ENCODE measurements at regions not wholly inside any gene's neighbourhood (a gene's known extent, or its start where the extent isn't known, plus 50 kb on each side); places are given as distances from the start of the nearest gene placed in this dataset.

- H3K4me3 ChIP-seq (ENCODE audit: insufficient read length, low read depth) = no peak overlapping the region
- no peak for DNase-seq (ENCODE audit: low read depth, low spot score)
- H3K9me3 ChIP-seq (ENCODE audit: insufficient read depth, low read length) = no peaks in the 10 kb centered on the region
- H3K27me3 ChIP-seq (ENCODE audit: insufficient read depth, insufficient read length) = no peaks in the 10 kb centered on the region
- H3K9ac ChIP-seq (ENCODE audit: insufficient read length, low read depth) = no peak overlapping the region
- TF ChIP-seq SUZ12 (IDR thresholded peaks at IDR 0.05; ENCODE audit: extremely low read depth, insufficient read depth, insufficient read length) (no peak), ZNF274 (IDR thresholded peaks at IDR 0.05; ENCODE audit: low read depth, low read length) (no peak), YY1 (IDR thresholded peaks at IDR 0.05; ENCODE audit: insufficient read depth, insufficient read length) (no peak)
- no peaks in the 10 kb centered on the region for H3K4me1 ChIP-seq (ENCODE audit: insufficient read depth, insufficient read length)
- no peaks in the 10 kb centered on the region for H3K36me3 ChIP-seq (ENCODE audit: insufficient read depth, insufficient read length, low read length)
Observed at GRCh38 chr13:40182591-40182990, 483.9 kb downstream of the FOXO1 start.

GRCh38 chr13:40185414-40185813 is 481.0 kb downstream of the FOXO1 start:
- TF ChIP-seq ZNF274 (IDR thresholded peaks at IDR 0.05; ENCODE audit: low read depth, low read length) (no peak), YY1 (IDR thresholded peaks at IDR 0.05; ENCODE audit: insufficient read depth, insufficient read length) (no peak), SUZ12 (IDR thresholded peaks at IDR 0.05; ENCODE audit: extremely low read depth, insufficient read depth, insufficient read length) (no peak)
- H3K27me3 ChIP-seq (ENCODE audit: insufficient read depth, insufficient read length) = no peaks in the 10 kb centered on the region
- H3K4me1 ChIP-seq (ENCODE audit: insufficient read depth, insufficient read length) = no peaks in the 10 kb centered on the region
- no peaks in the 10 kb centered on the region for H3K9me3 ChIP-seq (ENCODE audit: insufficient read depth, low read length)
- no peaks in the 10 kb centered on the region for H3K36me3 ChIP-seq (ENCODE audit: insufficient read depth, insufficient read length, low read length)
- no peak for DNase-seq (ENCODE audit: low read depth, low spot score)
- H3K9ac ChIP-seq (ENCODE audit: insufficient read length, low read depth) = no peak overlapping the region
- no peak overlapping the region for H3K4me3 ChIP-seq (ENCODE audit: insufficient read length, low read depth)

- TF ChIP-seq YY1 (IDR thresholded peaks at IDR 0.05; ENCODE audit: insufficient read depth, insufficient read length) (no peak), SUZ12 (IDR thresholded peaks at IDR 0.05; ENCODE audit: extremely low read depth, insufficient read depth, insufficient read length) (no peak), ZNF274 (IDR thresholded peaks at IDR 0.05; ENCODE audit: low read depth, low read length) (no peak)
- Histone ChIP-seq H3K4me3 (ENCODE audit: insufficient read length, low read depth) (no peak overlapping the region), H3K4me1 (ENCODE audit: insufficient read depth, insufficient read length) (no peaks in the 10 kb centered on the region), H3K9ac (ENCODE audit: insufficient read length, low read depth) (no peak overlapping the region), H3K27me3 (ENCODE audit: insufficient read depth, insufficient read length) (no peaks in the 10 kb centered on the region), H3K9me3 (ENCODE audit: insufficient read depth, low read length) (no peaks in the 10 kb centered on the region), H3K36me3 (ENCODE audit: insufficient read depth, insufficient read length, low read length) (no peaks in the 10 kb centered on the region)
- DNase-seq (ENCODE audit: low read depth, low spot score) = no peak
Observed at GRCh38 chr13:40186041-40186440, 480.4 kb downstream of the FOXO1 start.

- Histone ChIP-seq H3K27me3 (ENCODE audit: insufficient read depth, insufficient read length) (no peaks in the 10 kb centered on the region), H3K4me3 (ENCODE audit: insufficient read length, low read depth) (no peak overlapping the region), H3K4me1 (ENCODE audit: insufficient read depth, insufficient read length) (no peaks in the 10 kb centered on the region), H3K36me3 (ENCODE audit: insufficient read depth, insufficient read length, low read length) (no peaks in the 10 kb centered on the region), H3K9ac (ENCODE audit: insufficient read length, low read depth) (no peak overlapping the region), H3K9me3 (ENCODE audit: insufficient read depth, low read length) (no peaks in the 10 kb centered on the region)
- TF ChIP-seq ZNF274 (IDR thresholded peaks at IDR 0.05; ENCODE audit: low read depth, low read length) = no peak
- TF ChIP-seq YY1 (IDR thresholded peaks at IDR 0.05; ENCODE audit: insufficient read depth, insufficient read length) = no peak
- no peak for TF ChIP-seq SUZ12 (IDR thresholded peaks at IDR 0.05; ENCODE audit: extremely low read depth, insufficient read depth, insufficient read length)
- DNase-seq (ENCODE audit: low read depth, low spot score) = no peak
Observed at GRCh38 chr13:40186626-40187323, 479.7 kb downstream of the FOXO1 start.

- no peak overlapping the region for H3K9ac ChIP-seq (ENCODE audit: insufficient read length, low read depth)
- H3K27me3 ChIP-seq (ENCODE audit: insufficient read depth, insufficient read length) = no peaks in the 10 kb centered on the region
- DNase-seq (ENCODE audit: low read depth, low spot score) = no peak
- no peaks in the 10 kb centered on the region for H3K9me3 ChIP-seq (ENCODE audit: insufficient read depth, low read length)
- no peaks in the 10 kb centered on the region for H3K36me3 ChIP-seq (ENCODE audit: insufficient read depth, insufficient read length, low read length)
- TF ChIP-seq ZNF274 (IDR thresholded peaks at IDR 0.05; ENCODE audit: low read depth, low read length) = no peak
- TF ChIP-seq YY1 (IDR thresholded peaks at IDR 0.05; ENCODE audit: insufficient read depth, insufficient read length) = no peak
- no peak for TF ChIP-seq SUZ12 (IDR thresholded peaks at IDR 0.05; ENCODE audit: extremely low read depth, insufficient read depth, insufficient read length)
- H3K4me1 ChIP-seq (ENCODE audit: insufficient read depth, insufficient read length) = no peaks in the 10 kb centered on the region
- no peak overlapping the region for H3K4me3 ChIP-seq (ENCODE audit: insufficient read length, low read depth)
Observed at GRCh38 chr13:40187324-40187795, 479.1 kb downstream of the FOXO1 start.

GRCh38 chr13:40187841-40188591 is 478.4 kb downstream of the FOXO1 start:
- TF ChIP-seq SUZ12 (IDR thresholded peaks at IDR 0.05; ENCODE audit: extremely low read depth, insufficient read depth, insufficient read length) (no peak), ZNF274 (IDR thresholded peaks at IDR 0.05; ENCODE audit: low read depth, low read length) (no peak), YY1 (IDR thresholded peaks at IDR 0.05; ENCODE audit: insufficient read depth, insufficient read length) (no peak)
- no peak for DNase-seq (ENCODE audit: low read depth, low spot score)
- no peaks in the 10 kb centered on the region for H3K36me3 ChIP-seq (ENCODE audit: insufficient read depth, insufficient read length, low read length)
- H3K4me1 ChIP-seq (ENCODE audit: insufficient read depth, insufficient read length) = no peaks in the 10 kb centered on the region
- no peak overlapping the region for H3K9ac ChIP-seq (ENCODE audit: insufficient read length, low read depth)
- no peaks in the 10 kb centered on the region for H3K27me3 ChIP-seq (ENCODE audit: insufficient read depth, insufficient read length)
- H3K4me3 ChIP-seq (ENCODE audit: insufficient read length, low read depth) = no peak overlapping the region
- no peaks in the 10 kb centered on the region for H3K9me3 ChIP-seq (ENCODE audit: insufficient read depth, low read length)

- H3K27me3 ChIP-seq (ENCODE audit: insufficient read depth, insufficient read length) = no peaks in the 10 kb centered on the region
- no peak for DNase-seq (ENCODE audit: low read depth, low spot score)
- H3K36me3 ChIP-seq (ENCODE audit: insufficient read depth, insufficient read length, low read length) = no peaks in the 10 kb centered on the region
- no peak overlapping the region for H3K9ac ChIP-seq (ENCODE audit: insufficient read length, low read depth)
- no peaks in the 10 kb centered on the region for H3K9me3 ChIP-seq (ENCODE audit: insufficient read depth, low read length)
- no peaks in the 10 kb centered on the region for H3K4me1 ChIP-seq (ENCODE audit: insufficient read depth, insufficient read length)
- no peak overlapping the region for H3K4me3 ChIP-seq (ENCODE audit: insufficient read length, low read depth)
- no peak for TF ChIP-seq ZNF274 (IDR thresholded peaks at IDR 0.05; ENCODE audit: low read depth, low read length)
- no peak for TF ChIP-seq YY1 (IDR thresholded peaks at IDR 0.05; ENCODE audit: insufficient read depth, insufficient read length)
- TF ChIP-seq SUZ12 (IDR thresholded peaks at IDR 0.05; ENCODE audit: extremely low read depth, insufficient read depth, insufficient read length) = no peak
Observed at GRCh38 chr13:40189426-40189825, 477.0 kb downstream of the FOXO1 start.
